ENCODE measurements at regions not wholly inside any gene's neighbourhood (a gene's known extent, or its start where the extent isn't known, plus 50 kb on each side); places are given as distances from the start of the nearest gene placed in this dataset.
"Not testable (repeated sequence)": the region's sequence is repeated elsewhere in the genome, so short reads cannot be mapped to it uniquely, and the experiment has no call there.

GRCh38 chr7:12839508-12840153 is 152.2 kb downstream of the ARL4A start:
- TF ChIP-seq, protein P1, sequence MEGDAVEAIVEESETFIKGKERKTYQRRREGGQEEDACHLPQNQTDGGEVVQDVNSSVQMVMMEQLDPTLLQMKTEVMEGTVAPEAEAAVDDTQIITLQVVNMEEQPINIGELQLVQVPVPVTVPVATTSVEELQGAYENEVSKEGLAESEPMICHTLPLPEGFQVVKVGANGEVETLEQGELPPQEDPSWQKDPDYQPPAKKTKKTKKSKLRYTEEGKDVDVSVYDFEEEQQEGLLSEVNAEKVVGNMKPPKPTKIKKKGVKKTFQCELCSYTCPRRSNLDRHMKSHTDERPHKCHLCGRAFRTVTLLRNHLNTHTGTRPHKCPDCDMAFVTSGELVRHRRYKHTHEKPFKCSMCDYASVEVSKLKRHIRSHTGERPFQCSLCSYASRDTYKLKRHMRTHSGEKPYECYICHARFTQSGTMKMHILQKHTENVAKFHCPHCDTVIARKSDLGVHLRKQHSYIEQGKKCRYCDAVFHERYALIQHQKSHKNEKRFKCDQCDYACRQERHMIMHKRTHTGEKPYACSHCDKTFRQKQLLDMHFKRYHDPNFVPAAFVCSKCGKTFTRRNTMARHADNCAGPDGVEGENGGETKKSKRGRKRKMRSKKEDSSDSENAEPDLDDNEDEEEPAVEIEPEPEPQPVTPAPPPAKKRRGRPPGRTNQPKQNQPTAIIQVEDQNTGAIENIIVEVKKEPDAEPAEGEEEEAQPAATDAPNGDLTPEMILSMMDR (IDR thresholded peaks at IDR 0.05; ENCODE audit: insufficient read depth, low read depth, low read length) = no peak
- H3K4me3 ChIP-seq (ENCODE audit: low read depth, low read length) = no peak overlapping the region
- no peak for DNase-seq (ENCODE audit: low read depth)

DNA sequence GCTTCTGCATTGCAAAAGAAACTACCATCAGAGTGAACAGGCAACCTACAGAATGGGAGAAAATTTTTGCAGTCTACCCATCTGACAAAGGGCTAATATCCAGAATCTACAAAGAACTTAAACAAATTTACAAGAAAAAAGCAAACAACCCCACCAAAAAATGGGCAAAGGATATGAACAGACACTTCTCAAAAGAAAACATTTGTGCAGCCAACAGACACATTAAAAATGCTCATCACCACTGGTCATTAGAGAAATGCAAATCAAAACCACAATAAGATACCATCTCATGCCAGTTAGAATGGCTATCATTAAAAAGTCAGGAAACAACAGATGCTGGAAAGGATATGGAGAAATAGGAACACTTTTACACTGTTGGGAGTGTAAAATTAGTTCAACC is 157.3 kb downstream of the ARL4A start:
- not testable (repeated sequence) for DNase-seq (ENCODE audit: low read depth); H3K4me3 ChIP-seq (ENCODE audit: low read depth, low read length)

DNA sequence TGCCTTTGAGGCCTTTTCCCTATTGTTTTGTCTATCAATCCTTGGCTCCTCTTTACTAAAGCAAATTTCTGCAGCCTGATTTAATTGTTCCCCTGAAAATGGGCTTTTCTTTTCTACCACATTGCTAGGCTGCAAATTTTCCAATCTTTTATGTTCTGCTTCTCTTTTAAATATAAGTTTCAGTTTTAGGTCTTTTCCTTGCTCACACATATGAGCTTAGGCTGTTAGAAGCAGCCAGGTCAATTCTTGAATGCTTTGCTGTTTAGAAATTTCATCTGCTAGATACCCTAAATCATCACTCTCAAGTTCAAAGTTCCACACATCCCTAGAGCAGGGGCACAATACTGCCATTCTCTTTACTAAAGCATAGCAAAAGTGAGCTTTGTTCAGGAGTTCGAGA is 159.6 kb downstream of the ARL4A start:
- DNase-seq (ENCODE audit: low read depth) = no peak
- no peak overlapping the region for H3K4me3 ChIP-seq (ENCODE audit: low read depth, low read length)
- TF ChIP-seq, protein P1 (IDR thresholded peaks at IDR 0.05; ENCODE audit: insufficient read depth, low read depth, low read length) = no peak

GRCh38 chr7:12851142-12851541 is 163.7 kb downstream of the ARL4A start:
- no peak overlapping the region for H3K4me3 ChIP-seq (ENCODE audit: low read depth, low read length)
- DNase-seq (ENCODE audit: low read depth) = no peak
- TF ChIP-seq, protein P1 (IDR thresholded peaks at IDR 0.05; ENCODE audit: insufficient read depth, low read depth, low read length) = no peak

- no peak for DNase-seq (ENCODE audit: low read depth)
These were observed 164.4 kb downstream of the ARL4A start for GRCh38 chr7:12851841-12852240.

GRCh38 chr7:12855036-12855435 is 167.6 kb downstream of the ARL4A start:
- TF ChIP-seq, protein P1 (IDR thresholded peaks at IDR 0.05; ENCODE audit: insufficient read depth, low read depth, low read length) = no peak
- no peak overlapping the region for H3K4me3 ChIP-seq (ENCODE audit: low read depth, low read length)
- DNase-seq (ENCODE audit: low read depth) = no peak

More at GRCh38 chr7:12851841-12852240, 164.4 kb downstream of the ARL4A start:
- TF ChIP-seq, protein P1 (IDR thresholded peaks at IDR 0.05; ENCODE audit: insufficient read depth, low read depth, low read length) = no peak
- no peak overlapping the region for H3K4me3 ChIP-seq (ENCODE audit: low read depth, low read length)

DNA sequence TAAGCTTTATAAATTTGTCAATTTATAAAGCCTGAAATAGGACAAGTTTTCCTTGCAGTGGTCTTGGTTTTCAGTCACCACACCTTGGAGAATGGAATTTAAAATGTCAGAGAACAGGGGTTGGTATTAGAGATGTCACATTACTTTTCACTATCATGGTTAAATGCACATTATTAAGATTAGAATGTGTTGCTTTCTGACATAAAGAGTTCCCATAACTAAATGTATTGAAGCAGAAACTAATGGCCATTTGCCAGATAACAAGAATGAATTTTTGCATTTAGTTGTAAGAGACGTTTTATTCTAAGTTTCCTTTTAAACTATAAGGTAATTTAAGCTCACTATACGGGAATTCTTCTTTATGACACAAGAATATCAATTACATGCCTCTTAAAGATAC is 172.3 kb downstream of the ARL4A start:
- no peak overlapping the region for H3K4me3 ChIP-seq (ENCODE audit: low read depth, low read length)
- TF ChIP-seq, protein P1 (IDR thresholded peaks at IDR 0.05; ENCODE audit: insufficient read depth, low read depth, low read length) = no peak
- no peak for DNase-seq (ENCODE audit: low read depth)
